H1 (cell line): ENCODE measurements at regions not wholly inside any gene's neighbourhood (a gene's known extent, or its start where the extent isn't known, plus 50 kb on each side); places are given as distances from the start of the nearest gene placed in this dataset.

ENCODE experiments used
- BRCA1 ChIP-seq: IDR thresholded peaks from 2 replicates; pipeline ENCODE4 v1.6.1; 2012; ENCODE audit warnings: low read depth, low read length, improper control_type of control experiment
- CEBPB ChIP-seq: IDR thresholded peaks from 2 replicates; pipeline ENCODE4 v1.6.1; 2012; ENCODE audit warnings: low read depth, low read length
- GABPA ChIP-seq: IDR thresholded peaks from 2 replicates; pipeline ENCODE4 v1.6.1; 2011; ENCODE audit warnings: mild to moderate bottlenecking, low read length, moderate library complexity, borderline replicate concordance; ENCODE audit not compliant: insufficient read depth
- GTF2F1 ChIP-seq: IDR thresholded peaks from 2 replicates; pipeline ENCODE4 v1.6.1; 2012; ENCODE audit warnings: low read depth, low read length, improper control_type of control experiment, borderline replicate concordance
- RXRA ChIP-seq: IDR thresholded peaks from 2 replicates; pipeline ENCODE4 v1.6.1; 2011; ENCODE audit warnings: low read depth, mild to moderate bottlenecking, low read length, moderate library complexity; ENCODE audit not compliant: insufficient read depth
- SAP30 ChIP-seq: fragments of 300-600 bp; sonication (generic); IDR thresholded peaks from 2 replicates; pipeline ENCODE4 v1.7.1; 2012; ENCODE audit warnings: low read length, moderate library complexity, mild to moderate bottlenecking, inconsistent platforms; ENCODE audit not compliant: insufficient read depth, insufficient replicate concordance
- SIX5 ChIP-seq: IDR thresholded peaks from 2 replicates; pipeline ENCODE4 v1.6.1; 2011; ENCODE audit warnings: mild to moderate bottlenecking, low read depth, low read length
- TAF1 ChIP-seq: IDR thresholded peaks from 2 replicates; pipeline ENCODE4 v1.6.1; 2011; ENCODE audit warnings: mild to moderate bottlenecking, low read depth, low read length
- TAF7 ChIP-seq: optimal IDR thresholded peaks from 2 replicates; pipeline ENCODE3; 2011; ENCODE audit warnings: low read depth, mild to moderate bottlenecking, inconsistent platforms, low read length, moderate library complexity, borderline replicate concordance
- YY1 ChIP-seq: IDR thresholded peaks from 2 replicates; pipeline ENCODE4 v1.6.1; 2011; ENCODE audit warnings: low read depth, mild to moderate bottlenecking, low read length
- TF ChIP-seq, protein P1 (sequence below): IDR thresholded peaks from 2 replicates; pipeline ENCODE4 v1.6.1; 2012; ENCODE audit warnings: inconsistent platforms
- TF ChIP-seq, protein P2 (sequence below), 3 experiments: IDR thresholded peaks; 1 replicate in 2 of 3; 2 replicates in 1 of 3; pipeline versions ENCODE4 v1.5.1 to v1.6.1; 2011; ENCODE audit warnings: low read length in 3 of 3, mild to moderate bottlenecking in 3 of 3, inconsistent platforms in 2 of 3, low read depth in 1 of 3, moderate library complexity in 1 of 3; ENCODE audit not compliant: insufficient read depth in 1 of 3; ENCODE audit errors: control extremely low read depth in 1 of 3
- TF ChIP-seq, protein P3 (sequence below): IDR thresholded peaks from 2 replicates; pipeline ENCODE4 v1.6.1; 2012; ENCODE audit warnings: inconsistent platforms

DNA sequence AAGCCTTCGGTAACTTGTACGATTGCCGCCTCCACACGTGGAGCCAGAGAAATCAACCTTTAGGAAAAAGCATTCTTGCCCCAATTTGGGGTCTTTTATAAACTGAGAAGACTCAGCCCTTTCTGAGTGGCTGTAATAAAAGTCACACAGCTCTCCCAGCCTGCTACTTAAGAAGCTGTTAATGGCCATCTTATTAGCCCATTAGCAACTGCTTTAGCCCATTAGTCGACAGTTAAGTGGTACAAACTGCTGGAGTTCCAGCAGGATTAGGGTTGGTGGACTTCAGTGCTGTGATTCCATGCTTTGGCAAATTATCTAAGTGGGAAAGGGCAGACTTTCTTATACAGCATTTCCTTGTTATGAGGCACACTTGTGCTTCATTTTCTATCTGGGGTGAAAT is 461.3 kb downstream of the RPS6KC1 start (continued):
- TF ChIP-seq TAF1: no peak
- TF ChIP-seq RXRA: no peak
- TF ChIP-seq BRCA1: no peak
- no peak for TF ChIP-seq SIX5
- TF ChIP-seq CEBPB: no peak
- TF ChIP-seq SAP30: no peak
- TF ChIP-seq GTF2F1: no peak
- TF ChIP-seq, protein P1, sequence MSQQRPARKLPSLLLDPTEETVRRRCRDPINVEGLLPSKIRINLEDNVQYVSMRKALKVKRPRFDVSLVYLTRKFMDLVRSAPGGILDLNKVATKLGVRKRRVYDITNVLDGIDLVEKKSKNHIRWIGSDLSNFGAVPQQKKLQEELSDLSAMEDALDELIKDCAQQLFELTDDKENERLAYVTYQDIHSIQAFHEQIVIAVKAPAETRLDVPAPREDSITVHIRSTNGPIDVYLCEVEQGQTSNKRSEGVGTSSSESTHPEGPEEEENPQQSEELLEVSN: no peak
- TF ChIP-seq, protein P2, sequence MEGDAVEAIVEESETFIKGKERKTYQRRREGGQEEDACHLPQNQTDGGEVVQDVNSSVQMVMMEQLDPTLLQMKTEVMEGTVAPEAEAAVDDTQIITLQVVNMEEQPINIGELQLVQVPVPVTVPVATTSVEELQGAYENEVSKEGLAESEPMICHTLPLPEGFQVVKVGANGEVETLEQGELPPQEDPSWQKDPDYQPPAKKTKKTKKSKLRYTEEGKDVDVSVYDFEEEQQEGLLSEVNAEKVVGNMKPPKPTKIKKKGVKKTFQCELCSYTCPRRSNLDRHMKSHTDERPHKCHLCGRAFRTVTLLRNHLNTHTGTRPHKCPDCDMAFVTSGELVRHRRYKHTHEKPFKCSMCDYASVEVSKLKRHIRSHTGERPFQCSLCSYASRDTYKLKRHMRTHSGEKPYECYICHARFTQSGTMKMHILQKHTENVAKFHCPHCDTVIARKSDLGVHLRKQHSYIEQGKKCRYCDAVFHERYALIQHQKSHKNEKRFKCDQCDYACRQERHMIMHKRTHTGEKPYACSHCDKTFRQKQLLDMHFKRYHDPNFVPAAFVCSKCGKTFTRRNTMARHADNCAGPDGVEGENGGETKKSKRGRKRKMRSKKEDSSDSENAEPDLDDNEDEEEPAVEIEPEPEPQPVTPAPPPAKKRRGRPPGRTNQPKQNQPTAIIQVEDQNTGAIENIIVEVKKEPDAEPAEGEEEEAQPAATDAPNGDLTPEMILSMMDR (IDR thresholded peaks at IDR 0.05; ENCODE audit: control extremely low read depth in 1 of 3, insufficient read depth in 1 of 3, low read depth in 1 of 3, low read length in 3 of 3): no peak
- TF ChIP-seq TAF7: no peak
- TF ChIP-seq YY1: no peak
- TF ChIP-seq, protein P3, sequence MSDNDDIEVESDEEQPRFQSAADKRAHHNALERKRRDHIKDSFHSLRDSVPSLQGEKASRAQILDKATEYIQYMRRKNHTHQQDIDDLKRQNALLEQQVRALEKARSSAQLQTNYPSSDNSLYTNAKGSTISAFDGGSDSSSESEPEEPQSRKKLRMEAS: no peak
- TF ChIP-seq GABPA: no peak
